Nephron (organoid): ENCODE measurements at regions not wholly inside any gene's neighbourhood (a gene's known extent, or its start where the extent isn't known, plus 50 kb on each side); places are given as distances from the start of the nearest gene placed in this dataset.

Experiments
- H3K27ac Mint-ChIP-seq, 3 experiments: 2 replicates each; pipeline ENCODE4 v1.8.0; 2020; ENCODE audit warnings: mixed read lengths in 3 of 3, mild to moderate bottlenecking in 2 of 3, moderate library complexity in 1 of 3
- H3K27me3 Mint-ChIP-seq: 2 replicates; pipeline ENCODE4 v1.8.0; 2021; ENCODE audit warnings: low read depth, mild to moderate bottlenecking, moderate library complexity, mixed read lengths
- H3K36me3 Mint-ChIP-seq: 2 replicates; pipeline ENCODE4 v1.8.0; 2020; ENCODE audit warnings: low read depth, mixed read lengths
- H3K4me1 Mint-ChIP-seq: 2 replicates; pipeline ENCODE4 v1.8.0; 2020; ENCODE audit warnings: mixed read lengths
- H3K4me3 Mint-ChIP-seq, 3 experiments: 2 replicates each; pipeline ENCODE4 v1.8.0; 2020; ENCODE audit warnings: mild to moderate bottlenecking in 3 of 3, mixed read lengths in 3 of 3, moderate library complexity in 2 of 3
- H3K9me3 Mint-ChIP-seq: 2 replicates; pipeline ENCODE4 v1.8.0; 2020; ENCODE audit warnings: mixed read lengths
- CTCF ChIP-seq, 3 experiments: fragments of 200-600 bp; sonication (generic); IDR thresholded peaks; one replicate each; pipeline ENCODE4 v1.5.0; 2021; ENCODE audit warnings: antibody characterized with exemption in 3 of 3; ENCODE audit not compliant: unreplicated experiment in 3 of 3

GRCh38 chr10:30738416-30738815 lies 108.9 kb upstream of the LYZL2 start:
- Mint-ChIP-seq H3K36me3 (no peaks in the 10 kb centered on the region), H3K27me3 (no peaks in the 10 kb centered on the region), H3K27ac (no peak overlapping the region), H3K4me1 (peaks cover 5% of the 10 kb centered on the region), H3K9me3 (peaks cover 3% of the 10 kb centered on the region), H3K4me3 (no peak overlapping the region)
- TF ChIP-seq CTCF (IDR thresholded peaks at IDR 0.05; ENCODE audit: unreplicated experiment in 3 of 3): no peak

DNA sequence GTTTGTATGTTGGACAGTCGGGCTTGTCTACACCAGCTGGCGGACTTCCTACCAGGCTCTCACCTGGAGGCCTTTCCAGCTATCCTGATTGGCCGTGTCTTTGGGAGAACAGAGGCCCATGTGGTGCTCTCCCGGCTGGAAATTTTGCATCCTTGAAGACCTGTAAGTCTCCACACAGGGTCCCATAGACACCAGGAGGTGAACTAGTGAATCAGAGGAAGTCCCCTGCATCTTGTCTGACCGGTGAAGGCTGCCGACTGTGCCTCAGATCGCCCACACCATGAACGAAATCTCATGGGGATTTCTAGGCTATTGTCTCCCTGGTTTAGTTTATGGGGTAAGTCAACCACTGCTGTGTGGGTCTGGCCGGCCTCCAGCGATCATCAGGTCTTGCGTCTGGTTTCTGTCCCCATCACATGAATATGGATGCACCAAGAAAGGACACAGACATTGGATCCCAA lies 108.4 kb upstream of the LYZL2 start:
- Mint-ChIP-seq H3K4me1 (peaks cover 5% of the 10 kb centered on the region), H3K36me3 (no peaks in the 10 kb centered on the region), H3K27me3 (no peaks in the 10 kb centered on the region), H3K4me3 (no peak overlapping the region), H3K27ac (no peak overlapping the region), H3K9me3 (peaks cover 3% of the 10 kb centered on the region)
- no peak for TF ChIP-seq CTCF (IDR thresholded peaks at IDR 0.05; ENCODE audit: unreplicated experiment in 3 of 3)

- Mint-ChIP-seq H3K27me3 (no peaks in the 10 kb centered on the region), H3K27ac (peak overlapping the region in 1 of 3 experiments; percentile 39), H3K4me1 (peaks cover 5% of the 10 kb centered on the region), H3K9me3 (peaks cover 4% of the 10 kb centered on the region), H3K4me3 (no peak overlapping the region), H3K36me3 (no peaks in the 10 kb centered on the region)
- TF ChIP-seq CTCF (IDR thresholded peaks at IDR 0.05; ENCODE audit: unreplicated experiment in 3 of 3): no peak
These were observed 107.2 kb upstream of the LYZL2 start for GRCh38 chr10:30736685-30737232.

- no peaks in the 10 kb centered on the region for H3K36me3 Mint-ChIP-seq
- peaks cover 5% of the 10 kb centered on the region for H3K4me1 Mint-ChIP-seq
- no peak overlapping the region for H3K4me3 Mint-ChIP-seq
- no peaks in the 10 kb centered on the region for H3K27me3 Mint-ChIP-seq
- peaks cover 3% of the 10 kb centered on the region for H3K9me3 Mint-ChIP-seq
- TF ChIP-seq CTCF (IDR thresholded peaks at IDR 0.05; ENCODE audit: unreplicated experiment in 3 of 3): no peak
- H3K27ac Mint-ChIP-seq: no peak overlapping the region
These were observed 105.3 kb upstream of the LYZL2 start for GRCh38 chr10:30734901-30735300.

GRCh38 chr10:30732671-30733070 lies 103.1 kb upstream of the LYZL2 start:
- Mint-ChIP-seq H3K27me3 (peaks cover 2% of the 10 kb centered on the region), H3K4me1 (peaks cover 13% of the 10 kb centered on the region), H3K27ac (no peak overlapping the region), H3K36me3 (no peaks in the 10 kb centered on the region), H3K4me3 (no peak overlapping the region), H3K9me3 (peaks cover 3% of the 10 kb centered on the region)
- no peak for TF ChIP-seq CTCF (IDR thresholded peaks at IDR 0.05; ENCODE audit: unreplicated experiment in 3 of 3)

- peaks cover 3% of the 10 kb centered on the region for H3K27me3 Mint-ChIP-seq
- H3K36me3 Mint-ChIP-seq: no peaks in the 10 kb centered on the region
- H3K4me1 Mint-ChIP-seq: peaks cover 14% of the 10 kb centered on the region
- H3K27ac Mint-ChIP-seq: no peak overlapping the region
- H3K4me3 Mint-ChIP-seq: no peak overlapping the region
- no peak for TF ChIP-seq CTCF (IDR thresholded peaks at IDR 0.05; ENCODE audit: unreplicated experiment in 3 of 3)
- H3K9me3 Mint-ChIP-seq: peaks cover 3% of the 10 kb centered on the region
These were observed 102.4 kb upstream of the LYZL2 start for GRCh38 chr10:30731963-30732362.
